GM19239 (cell line): ENCODE measurements at regions not wholly inside any gene's neighbourhood (a gene's known extent, or its start where the extent isn't known, plus 50 kb on each side); places are given as distances from the start of the nearest gene placed in this dataset.
A peak's percentile ranks its signal among the peaks of the same experiment; 100 is the strongest.
"Not testable (repeated sequence)": the region's sequence is repeated elsewhere in the genome, so short reads cannot be mapped to it uniquely, and the experiment has no call there.

Experiments
- DNase-seq: peaks from one replicate; pipeline ENCODE4 v3.0.0; 2011; ENCODE audit warnings: low spot score; ENCODE audit not compliant: insufficient read length
- FAIRE-seq: peaks from 2 replicates; lab custom pipeline; 2011; peaks lifted over from hg19 to GRCh38; lab: Jason Lieb, UNC

GRCh38 chr3:109644746-109645145 is 307.4 kb upstream of the DPPA4 start:
- DNase-seq (no peak), FAIRE-seq (no peak)

GRCh38 chr3:109648027-109648426 is 310.7 kb upstream of the DPPA4 start:
- no peak for FAIRE-seq
- no peak for DNase-seq

- no peak for FAIRE-seq
- no peak for DNase-seq
Observed at GRCh38 chr3:109656225-109656624, 318.9 kb upstream of the DPPA4 start.

GRCh38 chr3:109678600-109678999 is 341.3 kb upstream of the DPPA4 start:
- DNase-seq, result no peak
- FAIRE-seq, result no peak

- FAIRE-seq (no peak), DNase-seq (no peak)
Observed at GRCh38 chr3:109679664-109680063, 342.3 kb upstream of the DPPA4 start.

- FAIRE-seq (no peak), DNase-seq (no peak)
Observed at GRCh38 chr3:109683746-109684145, 346.4 kb upstream of the DPPA4 start.

GRCh38 chr3:109685084-109686079 is 348.0 kb upstream of the DPPA4 start:
- DNase-seq, result no peak
- no peak for FAIRE-seq

GRCh38 chr3:109687626-109688025 is 350.3 kb upstream of the DPPA4 start:
- DNase-seq (no peak), FAIRE-seq (no peak)

GRCh38 chr3:109696932-109697331 is 359.6 kb upstream of the DPPA4 start:
- DNase-seq (no peak), FAIRE-seq (no peak)

- no peak for DNase-seq
- no peak for FAIRE-seq
Observed at GRCh38 chr3:109702252-109702651, 364.9 kb upstream of the DPPA4 start.

- FAIRE-seq (no peak), DNase-seq (no peak)
Observed at GRCh38 chr3:109702976-109703375, 365.6 kb upstream of the DPPA4 start.

GRCh38 chr3:109705133-109705532 is 367.8 kb upstream of the DPPA4 start:
- FAIRE-seq, DNase-seq: not testable (repeated sequence)

- FAIRE-seq, result no peak
- no peak for DNase-seq
Observed at GRCh38 chr3:109707617-109708016, 370.3 kb upstream of the DPPA4 start.

GRCh38 chr3:109713288-109713687 is 375.9 kb upstream of the DPPA4 start:
- FAIRE-seq, result no peak
- DNase-seq, result no peak

- FAIRE-seq (no peak), DNase-seq (no peak)
Observed at GRCh38 chr3:109715707-109716106, 378.4 kb upstream of the DPPA4 start.

GRCh38 chr3:109718850-109719249 is 381.5 kb upstream of the DPPA4 start:
- no peak for FAIRE-seq
- no peak for DNase-seq

- no peak for DNase-seq
- FAIRE-seq, result no peak
Observed at GRCh38 chr3:109728861-109729494, 391.6 kb upstream of the DPPA4 start.

GRCh38 chr3:109731639-109732473 is 394.5 kb upstream of the DPPA4 start:
- FAIRE-seq (peak; percentile 85), DNase-seq (peak; percentile 1)

GRCh38 chr3:109743981-109744380 is 406.6 kb upstream of the DPPA4 start:
- no peak for DNase-seq
- no peak for FAIRE-seq

GRCh38 chr3:109772520-109772919 is 435.2 kb upstream of the DPPA4 start:
- FAIRE-seq (no peak), DNase-seq (no peak)

- FAIRE-seq, result no peak
- no peak for DNase-seq
Observed at GRCh38 chr3:109774108-109774507, 436.8 kb upstream of the DPPA4 start.
